Tibial nerve (tissue), 4 donors: ENCODE measurements at regions not wholly inside any gene's neighbourhood (a gene's known extent, or its start where the extent isn't known, plus 50 kb on each side); places are given as distances from the start of the nearest gene placed in this dataset.

Experiments used
- EP300 ChIP-seq, 2 donors: sonication (generic); formaldehyde crosslinking; IDR thresholded peaks; one replicate each; pipeline ENCODE4 v1.6.1; 2017; ENCODE audit warnings: antibody characterized with exemption in 2 of 2, mild to moderate bottlenecking in 1 of 2
- POLR2A ChIP-seq, 2 donors: fragments of 450-650 bp; IDR thresholded peaks; one replicate each; pipeline ENCODE4 v1.6.1; 2017; ENCODE audit warnings: antibody characterized with exemption in 2 of 2, mild to moderate bottlenecking in 2 of 2, moderate library complexity in 2 of 2
- TF ChIP-seq, protein P1 (sequence below), 5 experiments: fragments of 200-600 bp in 3 of 5; fragments of 450-650 bp in 2 of 5; sonication (generic) in 3 of 5; IDR thresholded peaks; one replicate each; pipeline ENCODE4 v1.5.1; 2016 to 2019; ENCODE audit warnings: antibody characterized with exemption in 5 of 5, mild to moderate bottlenecking in 3 of 5, moderate library complexity in 2 of 5

DNA sequence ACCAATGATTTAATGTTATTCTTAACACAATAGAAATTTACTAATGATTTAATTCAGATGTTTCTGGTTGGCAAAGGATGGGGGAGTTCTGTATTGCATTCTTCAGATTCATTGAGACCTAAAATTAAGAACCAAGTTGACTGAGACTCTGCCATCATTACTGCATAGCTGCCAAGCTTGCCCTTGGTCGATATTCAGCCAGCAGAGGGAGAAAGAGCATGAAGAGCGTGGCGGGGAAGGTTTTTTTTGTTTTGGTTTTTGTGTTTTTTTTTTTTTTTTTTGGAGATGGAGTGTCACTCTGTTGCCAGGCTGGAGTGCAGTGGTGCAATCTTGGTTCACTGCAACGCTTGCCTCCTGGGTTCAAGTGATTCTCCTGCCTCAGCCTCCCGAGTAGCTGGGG is 659.4 kb upstream of the EEF2KMT start:
- TF ChIP-seq POLR2A (IDR thresholded peaks at IDR 0.05) (no peak), EP300 (IDR thresholded peaks at IDR 0.05) (no peak)
- TF ChIP-seq, protein P1, sequence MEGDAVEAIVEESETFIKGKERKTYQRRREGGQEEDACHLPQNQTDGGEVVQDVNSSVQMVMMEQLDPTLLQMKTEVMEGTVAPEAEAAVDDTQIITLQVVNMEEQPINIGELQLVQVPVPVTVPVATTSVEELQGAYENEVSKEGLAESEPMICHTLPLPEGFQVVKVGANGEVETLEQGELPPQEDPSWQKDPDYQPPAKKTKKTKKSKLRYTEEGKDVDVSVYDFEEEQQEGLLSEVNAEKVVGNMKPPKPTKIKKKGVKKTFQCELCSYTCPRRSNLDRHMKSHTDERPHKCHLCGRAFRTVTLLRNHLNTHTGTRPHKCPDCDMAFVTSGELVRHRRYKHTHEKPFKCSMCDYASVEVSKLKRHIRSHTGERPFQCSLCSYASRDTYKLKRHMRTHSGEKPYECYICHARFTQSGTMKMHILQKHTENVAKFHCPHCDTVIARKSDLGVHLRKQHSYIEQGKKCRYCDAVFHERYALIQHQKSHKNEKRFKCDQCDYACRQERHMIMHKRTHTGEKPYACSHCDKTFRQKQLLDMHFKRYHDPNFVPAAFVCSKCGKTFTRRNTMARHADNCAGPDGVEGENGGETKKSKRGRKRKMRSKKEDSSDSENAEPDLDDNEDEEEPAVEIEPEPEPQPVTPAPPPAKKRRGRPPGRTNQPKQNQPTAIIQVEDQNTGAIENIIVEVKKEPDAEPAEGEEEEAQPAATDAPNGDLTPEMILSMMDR (IDR thresholded peaks at IDR 0.05) = no peak
